GM10248 (cell line): ENCODE measurements at regions not wholly inside any gene's neighbourhood (a gene's known extent, or its start where the extent isn't known, plus 50 kb on each side); places are given as distances from the start of the nearest gene placed in this dataset.

Source experiments
- CTCF ChIA-PET: fragments of 300-600 bp; sonication (Branson Sonifier 250); formaldehyde crosslinking; extraction: SDS; loops from one replicate; lab custom pipeline; 2021; ENCODE audit warnings: antibody characterized with exemption; lab: Yijun Ruan, JAX
- POLR2A ChIA-PET: fragments of 350-650 bp; sonication (Branson Sonifier 250); formaldehyde crosslinking; extraction: SDS; loops from one replicate; lab custom pipeline; 2020; ENCODE audit warnings: antibody characterized with exemption; lab: Yijun Ruan, JAX
- DNase-seq: peaks from one replicate; pipeline ENCODE4 v3.0.0; 2012; ENCODE audit errors: extremely low spot score
- TF ChIP-seq, protein P1 (sequence below): IDR thresholded peaks from 2 replicates; pipeline ENCODE4 v1.5.1; 2012; ENCODE audit warnings: mild to moderate bottlenecking, low read depth; ENCODE audit errors: extremely low read depth, missing control alignments, control extremely low read depth

DNA sequence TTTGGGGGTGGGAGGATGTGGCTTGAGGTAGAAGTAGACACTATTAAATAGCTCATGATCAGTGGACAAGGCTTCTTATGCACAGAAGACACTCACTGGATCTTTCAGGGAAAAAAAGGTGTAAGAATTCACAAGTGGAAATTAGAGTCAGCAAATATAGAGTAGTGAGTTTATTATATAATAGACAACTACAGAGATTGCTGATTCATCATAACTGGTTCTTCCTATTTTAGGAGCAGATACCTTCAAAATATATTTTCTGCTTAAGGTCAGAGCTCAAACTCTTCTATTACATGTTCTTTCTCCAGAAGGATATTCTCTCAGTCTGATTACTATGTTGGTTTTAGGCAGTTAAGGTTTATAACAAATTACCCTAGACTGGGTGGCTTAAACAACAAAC is 646.9 kb upstream of the CDH7 start:
- ChIA-PET CTCF (interaction anchor here (0.9 to 1.4 kb wide), 2 partner anchors 12 to 14 kb away, joined by 3 read pairs; no protein-coding TSS in a partner anchor), POLR2A (no interaction called here)
- DNase-seq: no peak
- TF ChIP-seq, protein P1, sequence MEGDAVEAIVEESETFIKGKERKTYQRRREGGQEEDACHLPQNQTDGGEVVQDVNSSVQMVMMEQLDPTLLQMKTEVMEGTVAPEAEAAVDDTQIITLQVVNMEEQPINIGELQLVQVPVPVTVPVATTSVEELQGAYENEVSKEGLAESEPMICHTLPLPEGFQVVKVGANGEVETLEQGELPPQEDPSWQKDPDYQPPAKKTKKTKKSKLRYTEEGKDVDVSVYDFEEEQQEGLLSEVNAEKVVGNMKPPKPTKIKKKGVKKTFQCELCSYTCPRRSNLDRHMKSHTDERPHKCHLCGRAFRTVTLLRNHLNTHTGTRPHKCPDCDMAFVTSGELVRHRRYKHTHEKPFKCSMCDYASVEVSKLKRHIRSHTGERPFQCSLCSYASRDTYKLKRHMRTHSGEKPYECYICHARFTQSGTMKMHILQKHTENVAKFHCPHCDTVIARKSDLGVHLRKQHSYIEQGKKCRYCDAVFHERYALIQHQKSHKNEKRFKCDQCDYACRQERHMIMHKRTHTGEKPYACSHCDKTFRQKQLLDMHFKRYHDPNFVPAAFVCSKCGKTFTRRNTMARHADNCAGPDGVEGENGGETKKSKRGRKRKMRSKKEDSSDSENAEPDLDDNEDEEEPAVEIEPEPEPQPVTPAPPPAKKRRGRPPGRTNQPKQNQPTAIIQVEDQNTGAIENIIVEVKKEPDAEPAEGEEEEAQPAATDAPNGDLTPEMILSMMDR: no peak

DNA sequence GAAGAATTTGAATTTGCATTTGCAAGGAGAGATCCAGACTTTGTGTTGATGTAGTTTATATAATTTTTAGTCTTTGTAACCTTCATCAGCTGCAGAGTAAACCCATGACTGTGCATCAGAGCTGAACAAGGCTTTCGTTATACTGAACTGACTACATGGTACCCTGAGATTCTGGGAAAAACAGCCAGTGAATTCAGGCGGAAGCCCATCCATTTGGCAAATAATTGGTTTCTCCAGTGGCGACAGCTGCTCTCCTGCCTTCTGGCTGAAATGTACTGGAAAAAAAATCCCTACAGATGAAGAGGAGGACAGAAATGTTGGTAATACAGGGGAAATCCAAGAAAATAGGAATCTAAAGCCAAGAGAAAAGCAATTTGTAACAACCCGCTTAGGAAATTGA is 657.5 kb upstream of the CDH7 start:
- ChIA-PET POLR2A (no interaction called here), CTCF (no interaction called here)
- TF ChIP-seq, protein P1: no peak
- DNase-seq: no peak

GRCh38 chr18:65091744-65092329 is 659.0 kb upstream of the CDH7 start:
- DNase-seq: no peak
- TF ChIP-seq, protein P1: peak; percentile 46
- CTCF ChIA-PET: interaction anchor here (0.7 to 2.3 kb wide), 3 partner anchors 10 to 22 kb away, joined by 3 to 5 read pairs (median 3); no protein-coding TSS in a partner anchor
- POLR2A ChIA-PET: no interaction called here

DNA sequence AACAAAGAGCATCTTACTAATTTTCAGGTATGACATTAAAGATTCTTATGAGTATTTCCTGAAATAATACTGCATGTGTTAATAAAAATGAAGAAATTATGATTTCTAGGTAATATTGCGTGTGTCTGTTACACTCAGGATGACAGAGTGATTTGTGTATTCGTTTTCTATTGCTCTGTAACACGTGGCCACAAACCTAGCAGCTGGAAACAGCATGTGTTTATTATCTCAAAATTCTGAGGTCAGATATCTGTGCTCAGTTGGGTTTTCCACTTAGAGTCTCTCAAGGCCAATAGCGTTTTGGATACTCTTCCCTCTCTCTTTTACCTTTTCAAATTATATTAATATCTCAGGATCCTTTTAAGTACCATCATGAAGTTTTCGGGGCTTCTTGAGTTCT is 667.9 kb upstream of the CDH7 start:
- ChIA-PET POLR2A (no interaction called here), CTCF (no interaction called here)
- no peak for DNase-seq
- TF ChIP-seq, protein P1: no peak

- ChIA-PET POLR2A (no interaction called here), CTCF (interaction anchor here (1.7 kb wide), 1 partner anchor 9 kb away, joined by 5 read pairs; no protein-coding TSS in a partner anchor)
- DNase-seq: no peak
- TF ChIP-seq, protein P1: no peak
These were observed 669.0 kb upstream of the CDH7 start for GRCh38 chr18:65081786-65082185.

- ChIA-PET POLR2A (no interaction called here), CTCF (no interaction called here)
- DNase-seq: no peak
- TF ChIP-seq, protein P1: no peak
These were observed 677.7 kb upstream of the CDH7 start for GRCh38 chr18:65073060-65073550.
